HG03575 (cell line): ENCODE measurements at regions not wholly inside any gene's neighbourhood (a gene's known extent, or its start where the extent isn't known, plus 50 kb on each side); places are given as distances from the start of the nearest gene placed in this dataset.

Experiments
- ATAC-seq: cut with Tn5 transposase; IDR thresholded peaks from one replicate; pipeline ENCODE4 v1.9.1; 2021; ENCODE audit not compliant: unreplicated experiment, insufficient number of reproducible peaks, low FRiP score; ENCODE audit errors: extremely low read depth

DNA sequence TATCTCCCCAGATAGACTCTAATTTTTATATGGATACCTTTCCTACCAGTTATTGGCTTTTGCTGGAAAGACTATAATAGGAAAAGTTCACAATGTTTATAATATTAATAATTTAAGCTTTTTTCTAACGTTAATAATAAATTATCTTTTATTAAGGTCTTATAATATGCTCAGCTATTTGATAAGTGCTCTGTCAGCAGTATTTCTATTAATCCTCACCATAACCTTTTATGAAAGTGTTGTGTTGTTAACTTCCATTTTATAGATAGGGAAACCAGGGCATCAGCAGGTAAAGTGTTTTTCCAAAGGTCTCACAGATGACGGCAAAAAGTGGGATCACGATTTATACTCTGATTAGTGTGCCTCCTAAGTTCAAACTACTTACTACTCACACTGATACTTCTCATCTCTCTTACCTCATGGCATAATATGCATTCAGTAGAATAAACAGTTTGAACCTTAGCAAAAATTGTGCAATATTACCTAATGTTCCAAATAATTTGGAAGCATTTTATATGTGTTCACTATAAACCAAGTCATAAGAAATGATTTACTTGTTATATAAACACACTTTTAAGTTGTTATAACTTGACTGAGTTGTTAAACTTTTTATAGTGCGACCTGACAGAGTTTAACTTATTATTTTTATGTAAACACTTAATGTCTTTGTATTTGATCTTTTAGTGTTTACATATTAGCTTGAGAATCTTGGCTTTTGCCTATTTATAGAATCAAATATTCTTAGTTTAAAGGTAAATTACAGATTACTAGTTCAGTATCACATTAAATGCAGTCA lies 274.9 kb upstream of the DCBLD2 start:
- ATAC-seq, result no peak

DNA sequence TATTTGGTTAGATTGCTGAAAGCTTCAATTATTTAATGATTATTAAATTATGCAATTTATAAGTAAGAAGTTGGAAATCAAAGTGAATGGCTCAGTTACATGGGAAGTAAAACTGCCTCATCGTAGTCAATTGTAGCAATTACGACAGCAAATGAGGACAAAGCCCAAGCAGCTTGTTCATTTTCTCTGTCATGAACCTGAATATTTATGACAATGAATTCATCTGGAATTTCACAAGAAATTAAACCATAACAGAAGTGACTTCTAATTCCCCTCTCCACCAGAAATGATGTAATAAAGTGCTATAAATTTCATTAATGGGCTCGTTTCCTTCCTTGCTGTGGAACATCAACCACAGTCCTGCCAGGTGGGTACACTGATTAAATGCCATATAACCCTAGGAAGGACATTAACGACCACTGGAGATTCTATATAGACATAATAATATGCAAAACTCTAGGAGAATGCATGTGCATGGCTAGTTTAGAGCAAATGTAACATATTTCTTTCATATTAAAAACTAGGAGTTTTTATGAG lies 273.8 kb upstream of the DCBLD2 start:
- ATAC-seq, result no peak

DNA sequence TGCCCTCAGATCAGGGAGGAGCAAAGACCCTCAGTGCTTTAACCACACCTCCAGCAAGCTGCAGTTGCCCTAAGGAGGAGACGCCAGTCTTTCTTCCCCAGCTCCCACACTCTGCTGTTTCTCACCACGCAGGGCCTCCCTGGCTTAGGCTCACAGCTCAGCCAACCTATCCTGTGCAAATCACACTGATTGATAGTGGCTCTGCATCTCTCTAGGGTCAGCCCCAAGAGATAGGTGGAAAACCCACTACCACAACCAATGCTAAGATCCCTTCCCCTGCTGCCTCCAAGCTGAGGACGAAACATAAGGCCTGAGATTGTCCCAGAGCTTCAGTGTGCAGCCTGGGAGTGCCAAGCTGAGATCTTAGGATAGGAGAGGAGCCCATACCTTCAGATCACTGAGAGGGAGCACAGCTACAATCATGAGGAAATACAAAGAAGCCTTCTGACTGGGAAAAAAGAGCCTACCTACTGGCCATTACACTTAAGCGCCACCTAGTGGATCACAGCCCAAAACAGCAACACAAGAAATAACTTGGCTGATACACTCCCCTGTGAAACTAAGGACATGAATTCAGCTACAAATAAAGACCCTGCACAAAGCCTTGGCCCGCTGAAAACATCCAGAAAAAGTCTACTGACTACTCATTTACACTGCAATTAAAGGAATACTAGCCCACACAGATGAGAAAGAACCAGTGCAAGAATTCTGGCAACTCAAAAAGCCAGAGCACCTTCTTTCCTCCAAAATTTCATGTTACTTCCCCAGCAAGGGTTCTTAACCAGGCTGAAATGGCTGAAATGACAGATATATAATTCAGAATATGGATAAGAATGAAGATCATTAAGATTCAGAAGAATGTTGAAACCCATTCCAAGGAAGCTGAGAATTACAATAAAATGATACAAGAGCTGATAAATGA lies 271.5 kb upstream of the DCBLD2 start:
- ATAC-seq, result no peak

DNA sequence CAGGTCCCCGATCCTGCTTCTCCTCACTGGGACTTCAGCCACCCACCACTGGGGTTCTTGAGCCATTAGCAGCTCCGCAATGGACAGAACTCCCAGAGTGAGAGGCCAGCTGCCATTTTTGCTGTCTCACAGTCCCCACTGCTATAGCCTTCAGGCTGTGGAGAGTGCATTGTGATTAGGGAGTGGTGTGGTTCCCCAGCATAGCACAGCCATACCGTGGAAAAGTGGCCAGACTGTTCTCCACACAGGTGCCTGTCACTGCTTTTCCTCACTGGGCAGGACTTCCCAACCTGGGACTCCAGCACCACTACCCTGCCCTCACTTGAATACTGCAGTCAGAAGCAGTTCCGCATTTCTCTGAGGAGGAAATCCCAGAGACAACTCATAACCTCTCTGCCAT lies 270.3 kb upstream of the DCBLD2 start:
- ATAC-seq, result no peak

DNA sequence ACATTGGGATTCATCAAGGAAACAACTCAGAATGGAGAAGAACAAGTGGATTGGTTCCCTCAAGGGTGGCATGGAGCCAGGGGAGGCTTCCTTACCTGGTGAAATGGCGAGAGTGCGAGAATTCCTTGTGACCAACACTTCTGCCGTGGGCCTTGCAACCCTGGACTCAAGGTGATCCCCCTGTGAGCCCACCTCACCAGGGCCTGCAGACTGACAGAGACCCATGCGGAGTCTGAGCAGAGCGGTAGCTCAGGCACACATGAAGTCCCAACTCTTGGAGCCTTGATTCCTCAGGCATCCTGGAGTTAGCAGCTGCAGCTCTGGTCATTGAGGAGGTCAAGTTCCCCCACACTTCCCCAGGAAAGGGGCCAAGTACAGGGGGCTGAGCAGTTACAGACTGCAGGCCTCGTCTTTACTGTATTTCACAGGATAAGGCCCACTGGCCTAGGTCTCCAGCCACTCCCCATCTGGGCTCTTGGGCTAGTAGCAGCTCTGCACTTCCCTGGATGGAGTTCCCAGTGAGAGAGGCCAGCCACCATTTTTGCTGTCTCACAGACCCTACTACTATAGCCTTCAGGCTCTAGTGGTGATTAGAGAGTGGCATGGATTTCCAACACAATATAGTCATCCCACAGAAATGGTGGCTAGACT lies 269.5 kb upstream of the DCBLD2 start:
- ATAC-seq, result no peak

DNA sequence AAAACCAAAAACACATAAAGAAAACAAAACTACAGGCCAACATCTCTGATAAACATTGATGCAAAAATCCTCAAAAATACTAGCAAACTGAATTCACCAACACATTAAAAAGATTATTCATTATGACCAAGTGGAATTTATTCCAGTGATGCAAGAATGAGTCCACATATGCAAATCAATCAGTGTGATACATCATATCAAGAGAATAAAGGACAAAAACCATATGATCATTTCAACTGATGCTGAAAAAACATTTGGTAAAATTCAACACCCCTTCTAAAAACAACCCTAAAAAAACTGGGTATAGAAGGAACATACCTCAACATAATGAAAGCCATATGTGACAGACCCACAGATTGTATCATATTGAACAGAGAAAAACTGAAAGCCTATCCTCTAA lies 265.6 kb upstream of the DCBLD2 start:
- ATAC-seq, result no peak

DNA sequence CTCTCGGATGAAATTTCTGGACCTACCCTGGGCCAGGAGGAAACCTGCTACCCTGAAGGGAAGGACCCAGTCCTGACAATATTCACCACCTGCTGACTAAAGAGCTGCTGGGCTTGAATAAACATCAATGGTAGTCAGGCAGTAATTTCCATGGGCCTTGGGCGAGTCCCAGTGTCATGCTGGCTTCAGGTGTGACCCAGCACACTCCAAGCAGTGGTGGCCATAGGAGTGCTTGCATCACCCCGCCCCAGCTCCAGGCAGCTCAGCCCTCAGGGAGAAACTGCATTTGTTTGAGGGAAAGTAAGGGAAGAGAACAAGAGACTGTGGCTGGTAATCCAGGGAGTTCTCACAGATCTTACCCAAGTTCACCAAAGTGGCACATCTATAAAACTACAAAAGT lies 261.8 kb upstream of the DCBLD2 start:
- no peak for ATAC-seq

DNA sequence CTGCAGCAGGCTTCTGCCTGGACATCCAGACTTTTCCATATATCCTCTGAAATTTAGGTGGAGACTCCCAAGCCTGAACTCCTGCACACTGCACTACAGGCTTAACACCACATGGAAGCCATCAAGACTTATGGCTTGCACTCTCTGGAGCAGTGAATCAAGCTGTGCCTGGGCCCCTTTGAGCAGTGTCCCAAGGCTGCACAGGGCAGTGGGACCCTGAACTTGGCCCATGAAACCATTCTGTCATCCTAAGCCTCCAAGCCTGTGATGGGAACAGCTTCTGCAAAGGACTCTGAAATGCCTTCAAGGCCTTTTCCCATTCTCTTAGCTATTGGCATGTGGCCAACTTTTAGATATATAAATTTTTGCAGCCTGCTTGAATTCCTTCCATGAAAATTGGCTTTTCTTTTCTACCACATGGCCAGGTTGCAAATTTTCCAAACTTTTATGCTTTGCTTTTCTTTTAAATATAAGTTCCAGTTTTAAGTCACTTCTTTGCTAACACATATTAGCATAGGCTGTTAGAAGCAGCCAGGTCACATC lies 257.8 kb upstream of the DCBLD2 start:
- no peak for ATAC-seq

DNA sequence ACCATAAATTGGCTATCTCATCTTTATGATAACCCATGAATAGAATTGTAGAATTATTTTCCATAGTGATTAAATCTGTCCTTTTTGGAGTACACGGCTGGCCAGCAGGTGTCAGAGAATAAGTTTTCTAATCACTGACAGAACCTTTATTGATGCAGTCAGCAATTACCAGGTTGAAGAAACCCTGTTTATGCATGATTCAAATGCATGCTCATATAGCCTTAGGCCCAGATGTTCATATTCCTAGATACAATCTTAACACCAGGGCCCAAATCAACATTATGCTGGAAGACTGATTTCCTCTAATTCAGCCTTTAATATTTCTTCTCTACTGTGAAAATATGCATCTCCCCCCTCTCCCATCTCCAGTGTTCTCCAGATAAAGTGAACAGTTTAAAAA lies 243.5 kb upstream of the DCBLD2 start:
- ATAC-seq, result no peak

DNA sequence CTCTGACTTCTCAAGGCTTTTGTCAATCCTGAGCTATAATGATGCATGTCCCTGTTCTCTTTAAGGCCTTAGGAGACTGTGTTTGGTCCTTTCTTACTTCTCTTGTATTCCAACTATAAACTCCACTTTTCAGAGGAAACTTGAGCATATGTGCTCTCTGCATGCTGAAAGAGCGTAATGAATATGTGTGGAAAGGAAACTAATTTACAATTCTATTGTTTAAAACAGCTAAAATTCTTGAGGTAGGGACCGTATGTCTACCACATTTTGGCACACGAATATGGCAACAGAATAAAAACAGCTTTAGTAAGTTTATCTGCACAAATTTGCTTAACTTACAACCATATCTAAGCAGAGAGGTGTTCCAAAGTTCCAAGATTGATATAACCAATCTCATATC lies 242.0 kb upstream of the DCBLD2 start:
- ATAC-seq, result no peak

DNA sequence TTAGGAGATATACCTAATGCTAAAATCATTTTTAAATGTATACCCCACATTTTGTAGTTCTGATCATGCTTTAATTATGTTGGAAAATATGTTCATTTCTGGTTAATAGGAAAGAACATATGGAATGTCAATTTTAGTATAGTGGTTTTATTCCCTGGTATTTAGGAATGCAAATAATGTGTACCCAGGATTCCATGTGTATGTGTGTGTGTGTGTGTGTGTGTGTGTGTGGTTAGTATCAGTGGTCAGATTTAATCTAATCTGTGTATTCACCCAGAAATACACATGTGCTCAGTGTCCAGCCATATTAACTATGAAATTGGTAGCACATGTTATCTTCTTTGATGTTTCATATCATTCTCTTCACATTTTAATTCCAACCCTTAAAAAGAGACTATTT lies 233.5 kb upstream of the DCBLD2 start:
- no peak for ATAC-seq

DNA sequence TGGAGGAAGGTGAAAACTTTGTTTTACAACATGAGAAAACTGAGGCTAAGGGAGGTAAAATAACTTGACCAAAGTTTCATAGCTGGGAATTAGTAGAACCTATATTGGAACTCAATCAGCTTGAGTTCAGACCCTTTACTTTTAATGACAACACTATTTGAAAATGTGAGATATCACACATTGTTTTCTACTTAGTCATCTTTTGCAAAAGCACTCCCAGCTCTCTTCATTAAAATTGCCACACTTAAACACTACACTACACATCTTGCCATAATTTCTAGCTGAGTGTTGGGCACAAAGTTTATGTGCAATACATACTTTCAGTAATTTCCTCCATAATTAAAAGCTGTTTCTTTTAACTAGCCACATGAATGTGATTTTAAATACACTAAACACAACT lies 230.4 kb upstream of the DCBLD2 start:
- ATAC-seq, result no peak

DNA sequence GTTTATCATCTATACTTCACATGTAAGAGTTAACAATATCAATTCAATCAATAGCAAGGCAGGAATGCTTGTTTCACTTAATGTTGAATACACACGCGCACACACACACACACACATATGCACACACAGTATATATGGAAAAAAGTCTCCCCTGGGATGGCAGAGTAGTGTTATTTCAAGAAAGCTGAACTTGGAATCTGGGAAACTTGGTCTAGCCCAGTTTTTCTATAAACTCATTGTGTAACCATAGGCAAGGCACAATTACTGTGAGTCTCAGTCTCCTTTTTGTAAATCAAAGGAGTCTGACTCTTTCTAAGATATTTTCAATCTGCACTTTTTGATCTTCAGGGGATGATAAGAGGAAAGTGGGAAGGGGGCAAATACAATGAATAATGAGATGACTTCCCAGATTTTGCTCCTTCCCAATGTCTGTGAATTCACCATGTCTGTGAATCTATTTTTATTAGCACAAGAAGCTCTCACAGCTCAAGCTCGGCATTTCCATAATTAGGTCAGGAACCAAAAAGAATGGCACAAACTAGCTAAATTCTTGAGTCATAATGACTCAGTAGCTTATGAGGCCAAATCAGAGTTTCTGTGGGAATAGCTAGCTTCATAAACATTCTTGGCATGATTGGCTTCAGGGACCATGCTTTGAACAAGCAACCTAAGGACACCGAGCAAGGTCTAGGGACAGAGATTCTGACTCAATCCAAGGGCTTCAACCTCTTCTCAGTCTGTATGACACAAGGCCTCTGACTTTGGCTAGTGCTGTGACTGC lies 227.4 kb upstream of the DCBLD2 start:
- no peak for ATAC-seq

DNA sequence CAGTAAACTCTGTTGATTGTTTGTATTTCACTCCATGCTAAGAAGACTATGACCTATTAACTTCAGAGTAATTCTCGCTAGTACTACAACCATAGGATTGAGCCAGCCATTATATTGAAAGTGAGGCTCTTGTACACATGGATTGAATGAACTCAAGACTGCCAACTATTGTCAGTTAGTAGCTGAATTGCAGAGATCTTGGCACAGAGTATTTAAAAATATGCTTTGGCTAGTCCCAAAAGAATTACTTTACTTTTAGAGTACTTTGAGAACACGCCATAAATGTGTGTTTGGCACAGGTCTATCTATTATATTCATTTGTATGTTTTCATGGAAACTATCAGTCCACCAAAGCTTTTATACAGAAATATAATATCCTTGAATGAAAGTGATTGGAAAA lies 226.7 kb upstream of the DCBLD2 start:
- no peak for ATAC-seq

DNA sequence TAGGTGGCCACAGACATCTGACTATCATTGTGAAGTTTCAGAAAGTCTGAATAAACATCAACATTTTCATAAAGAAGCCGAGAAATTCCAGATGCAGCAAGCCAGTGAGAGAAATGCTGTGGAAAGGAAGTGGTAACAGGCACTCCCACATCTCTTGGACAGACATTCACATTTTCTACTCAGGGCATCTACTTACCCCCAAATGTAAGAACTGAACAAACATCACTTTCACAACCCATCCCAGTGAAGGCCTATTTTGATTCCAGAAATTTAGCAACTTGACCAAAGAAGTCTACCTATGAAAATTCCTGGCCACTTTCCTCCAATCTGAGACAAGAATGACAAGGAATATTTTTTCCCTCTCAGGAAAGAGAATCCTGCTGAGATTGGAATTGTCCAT lies 224.8 kb upstream of the DCBLD2 start:
- ATAC-seq, result no peak

DNA sequence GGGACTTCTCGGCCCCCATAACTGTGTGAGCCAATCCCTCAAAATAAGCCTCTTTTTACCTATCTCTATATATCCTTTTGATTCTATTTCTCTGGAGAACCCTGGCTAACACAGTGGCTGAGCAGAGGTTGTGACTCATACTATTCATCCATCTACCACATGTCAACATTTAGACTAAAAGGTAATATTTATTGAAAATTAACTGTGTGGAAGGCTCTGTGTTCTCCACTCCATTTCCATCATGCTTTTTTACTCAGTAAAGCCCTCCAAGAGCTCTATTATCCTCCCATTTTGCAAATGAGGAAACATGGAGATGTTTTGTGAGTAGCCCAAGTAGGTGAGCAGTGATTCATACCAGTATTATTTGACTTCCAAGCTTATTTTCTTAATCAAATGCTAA lies 217.9 kb upstream of the DCBLD2 start:
- ATAC-seq, result no peak

DNA sequence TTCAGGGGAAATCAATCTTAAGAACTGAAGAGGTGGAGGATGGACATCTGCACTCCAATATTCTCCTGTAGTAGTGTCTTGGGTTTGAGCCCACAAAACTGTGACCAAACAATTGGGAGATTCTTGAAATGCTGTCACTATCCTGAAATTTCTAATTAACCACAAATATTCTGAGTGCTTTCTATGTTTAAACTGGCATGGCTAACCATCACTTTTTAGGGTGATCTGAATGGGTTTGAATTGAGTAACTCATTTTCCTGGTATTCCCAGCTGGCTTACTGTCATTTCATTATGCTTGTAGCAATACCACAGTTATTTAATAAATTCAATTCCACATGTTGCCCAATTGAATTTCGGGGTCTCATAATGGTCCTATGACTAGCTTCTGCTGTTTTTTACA lies 216.9 kb upstream of the DCBLD2 start:
- no peak for ATAC-seq

DNA sequence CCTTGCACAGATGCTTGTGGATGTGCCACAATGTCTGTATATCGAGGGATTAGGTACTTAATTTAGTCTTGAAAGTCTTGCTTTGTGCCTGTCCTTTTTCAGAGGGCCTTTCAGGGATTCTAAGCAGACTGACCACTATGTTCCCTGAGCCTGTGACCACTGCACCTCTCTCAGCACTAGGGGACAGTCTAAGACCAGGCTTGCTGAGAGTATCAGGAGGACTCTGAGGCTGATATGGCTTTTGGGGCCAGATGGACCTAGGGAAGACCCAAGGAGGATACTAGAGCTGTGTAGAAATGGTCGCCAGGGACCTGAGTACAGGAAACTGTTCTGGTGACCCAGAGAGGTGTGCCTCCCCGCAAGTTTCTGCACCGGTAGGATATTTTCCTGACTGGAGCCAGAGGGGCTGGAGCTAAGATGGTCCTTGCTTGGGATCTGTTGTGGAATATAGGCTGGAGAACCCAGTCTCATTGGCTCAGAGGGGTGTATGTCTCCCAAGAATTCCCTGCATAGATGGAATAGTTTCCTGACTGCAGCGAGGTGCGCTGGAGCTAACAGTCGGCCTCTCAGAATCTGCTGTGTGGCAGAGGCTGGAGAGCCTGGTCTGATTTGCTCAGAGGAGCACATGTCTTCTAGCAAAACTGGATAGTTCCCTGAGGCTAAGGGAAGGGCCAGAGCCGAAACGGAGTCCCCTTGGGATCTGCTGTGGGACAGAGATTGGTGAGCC lies 213.2 kb upstream of the DCBLD2 start:
- ATAC-seq, result no peak
